AG08395 (cell line): ENCODE measurements at regions not wholly inside any gene's neighbourhood (a gene's known extent, or its start where the extent isn't known, plus 50 kb on each side); places are given as distances from the start of the nearest gene placed in this dataset.

Source experiments
- DNase-seq: peaks from one replicate; pipeline ENCODE4 v3.0.0; 2012; ENCODE audit warnings: mixed read lengths, low spot score

DNA sequence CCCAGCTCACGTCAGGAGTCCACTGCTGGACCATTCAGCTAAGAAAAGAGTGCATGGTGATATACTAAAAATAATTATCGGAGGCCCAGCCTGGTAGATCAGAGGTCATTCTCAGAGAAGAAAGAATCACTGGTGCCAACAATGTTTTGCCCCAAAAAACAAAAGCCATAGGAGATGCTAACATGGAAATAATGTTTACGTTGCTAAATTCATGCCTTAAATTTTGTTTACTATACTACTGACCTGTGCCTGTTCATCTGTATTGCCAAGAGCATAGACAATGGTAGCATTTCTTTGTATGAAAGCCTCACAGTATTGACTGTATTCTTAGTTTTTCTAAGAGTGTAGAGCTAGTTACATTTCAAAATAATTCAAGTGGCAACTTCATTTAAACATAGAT, 138.1 kb upstream of the GPR149 start:
- DNase-seq, result no peak

DNA sequence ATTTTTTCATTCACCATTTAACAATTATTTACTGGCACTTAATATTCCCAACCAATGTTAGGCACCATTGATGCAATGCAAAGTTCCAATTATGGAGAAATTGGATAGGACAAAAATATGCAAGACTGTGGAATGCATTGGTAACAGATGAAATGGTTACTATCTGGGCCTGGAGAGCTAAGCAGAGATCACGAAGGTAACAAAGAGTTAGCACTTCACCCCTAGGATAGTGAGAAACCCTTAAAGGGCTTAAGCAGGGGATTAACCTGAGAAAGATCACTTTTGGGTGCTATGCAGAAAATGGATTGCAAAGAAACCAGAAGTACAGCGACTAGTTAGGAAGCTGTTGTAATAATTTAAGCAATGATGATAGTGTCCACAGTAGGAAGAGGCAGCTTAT, 129.6 kb upstream of the GPR149 start:
- DNase-seq, result no peak

DNA sequence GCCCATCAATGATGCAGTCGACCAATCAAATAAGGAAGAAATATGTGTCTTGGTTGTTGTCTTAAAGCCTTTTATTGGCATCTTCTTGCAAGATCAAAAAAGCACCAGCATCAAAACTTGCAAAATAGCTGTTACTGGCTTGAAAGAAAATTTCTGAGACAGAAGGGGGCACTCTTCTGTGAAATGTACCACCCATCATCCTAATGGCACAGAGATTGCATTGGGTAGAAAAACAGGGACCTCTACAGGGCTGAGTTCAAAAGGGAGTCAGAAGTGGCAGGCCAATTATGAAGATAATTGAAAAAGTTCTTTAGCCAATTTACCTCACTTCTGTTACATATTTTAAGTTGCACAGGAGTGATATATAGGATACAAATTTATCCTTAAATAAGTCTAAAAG, 122.3 kb upstream of the GPR149 start:
- DNase-seq, result no peak

DNA sequence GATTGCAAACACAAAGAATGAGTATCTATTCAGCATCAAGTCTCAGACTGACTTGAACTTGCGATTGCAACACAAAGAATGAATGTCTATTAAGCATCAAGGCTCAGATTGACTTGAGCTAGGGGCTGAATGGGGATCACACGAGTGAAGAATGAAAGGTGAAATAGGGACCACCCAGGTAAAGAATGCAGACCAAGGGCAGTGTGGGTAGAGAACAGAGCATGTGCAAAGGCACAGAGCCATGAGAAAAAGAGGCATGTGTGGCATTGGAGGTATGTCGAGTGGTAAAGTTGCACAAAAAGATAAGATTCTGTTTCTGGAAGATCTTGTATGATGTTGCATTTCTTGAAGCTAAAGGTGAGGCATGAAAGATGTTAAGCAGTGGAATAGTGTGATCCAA, 119.4 kb upstream of the GPR149 start:
- DNase-seq, result no peak

DNA sequence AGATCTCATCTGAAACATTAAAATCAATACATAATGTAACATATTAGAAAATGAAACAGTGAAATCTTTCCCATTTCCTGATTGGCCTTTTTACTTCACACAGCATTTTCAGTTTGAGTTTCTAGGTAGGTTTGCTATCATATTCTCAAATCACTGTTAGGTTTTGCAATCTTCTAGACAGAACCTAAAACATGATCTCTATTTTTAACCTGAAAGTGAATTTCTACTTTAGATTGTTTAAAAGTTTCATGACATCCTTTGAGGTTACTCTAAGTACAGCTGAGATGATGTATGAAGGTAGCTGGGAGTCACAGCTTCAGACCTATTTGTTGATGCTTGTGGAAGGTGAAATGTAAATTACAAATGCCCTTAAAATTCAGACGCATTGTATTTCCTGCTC, 118.4 kb upstream of the GPR149 start:
- DNase-seq, result no peak

DNA sequence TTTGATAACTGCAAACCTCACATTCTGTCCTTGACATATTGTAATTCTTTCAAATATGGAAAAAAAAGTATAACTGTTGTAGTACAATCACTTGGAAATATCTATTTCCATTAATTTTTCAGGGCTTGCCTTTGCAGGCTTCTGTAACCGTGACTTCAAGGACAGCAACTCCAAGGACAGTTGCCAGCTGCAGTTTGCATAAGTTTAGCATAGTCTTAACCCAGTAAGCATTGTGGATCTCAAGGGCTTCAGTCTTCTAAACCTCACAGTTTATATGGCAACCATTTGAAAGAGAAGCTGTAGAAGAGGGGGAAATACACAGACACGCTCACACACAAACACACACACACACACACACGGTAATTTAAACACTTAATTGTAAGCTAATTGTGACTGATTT, 112.8 kb upstream of the GPR149 start:
- no peak for DNase-seq

DNA sequence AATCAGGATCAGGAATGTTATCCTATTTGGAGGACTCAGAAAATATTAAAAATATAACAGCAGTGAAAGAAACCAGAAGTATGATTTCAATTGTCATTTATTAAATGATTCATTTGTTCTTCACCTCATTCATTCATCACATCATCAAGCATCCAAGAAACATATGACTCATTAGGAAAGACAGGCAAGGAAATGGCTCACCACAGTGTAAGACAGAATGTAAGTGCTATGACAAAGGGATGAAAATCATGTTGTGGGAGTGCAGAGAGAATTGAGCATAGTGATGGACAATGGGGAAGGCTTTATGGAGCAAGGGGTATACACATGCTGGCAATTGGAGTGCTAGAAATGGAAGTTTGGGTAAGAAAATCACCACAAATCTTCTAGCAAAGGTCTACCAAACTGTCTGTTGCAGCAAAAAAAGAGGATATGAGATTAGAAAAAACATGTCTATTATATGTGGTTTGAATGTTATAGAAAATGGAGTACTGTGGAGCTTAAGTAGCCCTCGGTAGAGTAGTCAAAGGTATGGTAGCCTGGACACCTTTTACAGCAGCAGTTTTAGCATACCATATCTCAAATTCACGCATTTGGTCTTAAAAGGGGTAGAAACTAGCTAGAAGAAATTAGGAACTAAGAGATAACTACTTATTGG, 111.1 kb upstream of the GPR149 start:
- no peak for DNase-seq

DNA sequence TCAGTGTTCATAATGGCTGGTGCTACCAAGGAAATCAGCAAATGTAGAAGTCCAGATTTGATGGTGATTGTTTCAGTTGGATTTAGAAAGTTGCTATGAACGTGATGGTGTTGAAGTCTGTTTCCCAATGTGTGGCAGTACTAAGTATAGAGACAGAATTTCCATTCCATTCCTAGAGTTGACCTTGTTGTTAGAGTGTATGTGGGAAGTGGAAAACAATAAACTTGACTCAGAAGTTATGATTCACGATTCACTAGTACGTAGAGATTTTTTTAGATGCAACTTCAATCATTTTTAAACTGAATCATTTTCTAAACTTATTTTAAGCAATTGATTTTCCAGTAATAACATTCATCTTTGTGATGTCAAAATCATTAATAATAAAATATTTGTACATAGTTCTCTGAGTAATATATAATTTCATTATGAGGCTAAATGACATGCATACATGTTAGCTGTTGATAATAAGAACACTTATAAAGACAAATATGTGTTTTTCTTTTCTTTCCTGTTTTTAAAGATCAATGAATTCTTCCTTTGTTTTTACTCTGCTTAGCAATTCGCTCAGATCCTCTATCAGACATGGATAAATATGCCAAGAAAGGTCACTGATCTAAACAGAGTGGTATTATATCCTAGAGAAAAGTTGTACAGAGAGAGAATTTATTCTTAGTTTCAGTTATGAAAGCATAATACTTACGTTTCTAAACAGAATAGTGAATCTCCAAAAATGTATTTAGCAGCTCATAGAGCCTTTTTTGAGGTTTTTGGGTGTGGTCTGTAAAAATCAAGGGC, 108.8 kb upstream of the GPR149 start:
- no peak for DNase-seq

DNA sequence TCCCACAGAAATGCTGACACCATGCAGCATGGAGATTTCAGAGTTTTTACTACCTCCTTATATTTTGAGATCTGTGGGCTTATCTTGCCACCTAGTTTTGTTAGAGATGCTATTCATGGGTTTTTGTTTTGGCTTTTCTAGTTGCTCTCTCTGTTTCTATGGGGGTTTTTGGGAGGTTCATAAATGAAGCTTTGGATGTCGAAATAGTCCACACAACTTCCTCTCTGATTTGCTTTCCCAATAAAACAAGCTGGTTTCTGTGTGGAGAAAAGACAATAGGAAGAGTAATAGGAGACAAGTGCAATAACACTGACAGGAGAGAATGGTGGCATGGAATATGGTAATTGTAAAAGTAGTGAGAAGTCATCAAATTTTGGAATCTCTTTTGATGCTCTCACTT, 106.8 kb upstream of the GPR149 start:
- no peak for DNase-seq

DNA sequence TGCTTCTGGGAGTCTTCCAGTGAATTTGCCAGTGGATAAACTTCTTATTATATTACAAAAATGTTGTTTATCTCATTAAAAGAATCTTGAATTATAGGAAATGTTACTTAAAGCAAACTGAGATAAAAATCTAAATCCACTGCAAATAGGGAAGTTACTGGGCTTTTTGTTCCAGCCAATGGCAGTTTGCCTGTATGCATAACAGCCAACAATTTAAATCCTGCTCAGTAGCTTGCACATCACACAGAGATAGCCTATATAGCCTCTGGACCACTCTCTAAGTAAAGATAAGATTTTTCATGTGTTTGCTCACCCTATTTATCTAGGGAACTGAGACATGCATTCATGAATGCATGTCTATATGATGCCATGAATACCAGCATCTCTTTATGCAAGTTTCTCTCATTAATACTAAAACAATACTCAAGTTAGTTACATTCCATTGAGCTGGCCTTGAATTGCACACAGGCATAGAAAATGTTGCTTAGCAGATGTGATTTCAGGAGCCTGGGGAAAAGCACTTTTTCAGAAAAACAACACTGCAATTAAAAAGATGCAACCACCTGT, 92.1 kb upstream of the GPR149 start:
- no peak for DNase-seq

DNA sequence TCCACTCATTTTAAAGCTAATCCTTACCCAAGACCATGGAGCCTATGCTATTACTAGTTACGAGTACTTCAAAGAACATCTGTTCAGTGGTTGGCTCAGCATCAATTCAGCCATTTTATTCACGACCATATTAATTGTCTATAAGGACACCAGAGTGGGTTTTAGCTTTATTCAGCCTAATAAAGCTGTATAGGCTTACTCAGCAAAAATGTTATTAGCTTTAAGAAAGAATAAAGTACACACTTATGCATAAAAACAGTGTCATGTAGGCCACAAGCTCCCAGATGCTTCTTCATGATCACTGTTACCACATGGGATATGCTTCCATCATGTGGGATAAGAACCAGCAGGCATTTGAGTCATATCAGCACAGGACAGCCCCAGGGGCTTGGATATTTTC, 87.4 kb upstream of the GPR149 start:
- no peak for DNase-seq

DNA sequence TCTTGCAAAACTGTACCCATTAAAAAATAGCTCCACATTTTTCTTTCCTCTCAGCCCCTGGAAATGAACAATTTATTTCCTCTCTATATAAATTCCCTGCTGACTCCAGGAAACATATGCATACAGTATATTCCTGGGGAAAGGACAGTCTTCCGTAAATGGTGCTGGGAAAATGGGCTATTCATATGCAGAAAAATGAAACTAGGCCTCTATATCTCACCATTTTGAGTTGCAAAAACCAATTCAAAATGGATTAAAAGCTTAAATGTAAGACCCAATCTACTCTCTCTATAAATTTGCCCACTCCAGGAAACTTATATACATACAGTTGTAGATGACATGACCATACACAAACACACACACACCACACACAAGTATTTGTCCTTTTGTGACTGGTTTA, 85.9 kb upstream of the GPR149 start:
- no peak for DNase-seq

DNA sequence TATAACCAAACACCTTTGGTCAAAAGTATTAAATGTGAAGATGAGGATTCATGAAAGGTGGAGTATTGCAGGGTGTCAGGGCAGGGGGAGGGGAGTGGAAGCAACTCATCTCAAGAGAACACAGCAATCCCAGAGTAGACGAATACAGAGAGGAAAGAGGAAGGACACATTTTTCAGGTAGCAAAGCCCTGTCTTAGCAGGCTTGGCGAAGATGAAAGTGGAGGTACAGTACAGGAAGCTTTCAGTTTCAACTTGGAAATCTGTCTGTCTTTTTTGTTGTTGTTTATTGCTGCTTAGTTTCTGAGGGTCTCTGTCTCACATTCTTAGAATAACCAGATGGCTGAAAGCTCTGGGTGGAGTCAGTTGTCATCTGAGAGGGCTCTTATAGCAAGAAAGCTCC, 80.8 kb upstream of the GPR149 start:
- DNase-seq, result no peak

DNA sequence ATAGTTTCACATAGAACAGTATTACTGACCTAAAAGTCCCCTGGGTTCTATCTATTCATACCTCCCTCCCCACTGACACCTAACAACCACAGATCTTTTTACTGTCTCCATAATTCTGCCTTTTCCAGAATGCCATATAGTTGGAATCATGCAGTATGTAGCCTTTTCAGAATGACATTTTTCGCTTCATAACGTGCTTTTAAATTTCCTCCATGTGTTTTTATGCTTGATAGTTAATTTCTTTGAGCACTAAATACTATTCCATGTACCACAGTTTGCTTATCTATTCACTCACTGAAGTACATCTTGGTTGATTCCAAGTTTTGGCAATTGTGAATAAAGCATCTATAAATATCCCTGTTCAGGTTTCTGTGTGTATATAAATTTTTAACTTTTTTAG, 77.7 kb upstream of the GPR149 start:
- DNase-seq, result no peak

DNA sequence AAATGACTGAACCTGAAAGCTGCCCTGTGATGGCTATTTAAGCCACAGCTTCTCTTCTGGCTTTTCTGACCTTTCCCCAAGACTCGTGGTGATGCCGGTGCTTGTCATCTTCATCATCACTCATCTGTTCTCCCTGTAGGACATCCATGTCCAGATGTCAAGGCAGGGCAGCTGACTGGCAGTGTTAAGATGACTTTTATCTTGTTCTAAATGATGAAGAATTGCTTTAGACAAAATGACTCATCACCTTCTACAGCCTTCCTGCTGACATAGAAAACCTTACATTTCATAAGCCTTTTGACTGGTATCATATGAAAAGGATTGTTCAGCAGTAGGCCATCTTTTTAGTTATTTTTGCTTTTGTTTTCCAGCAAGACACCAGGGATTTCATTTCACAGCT, 67.0 kb upstream of the GPR149 start:
- no peak for DNase-seq

DNA sequence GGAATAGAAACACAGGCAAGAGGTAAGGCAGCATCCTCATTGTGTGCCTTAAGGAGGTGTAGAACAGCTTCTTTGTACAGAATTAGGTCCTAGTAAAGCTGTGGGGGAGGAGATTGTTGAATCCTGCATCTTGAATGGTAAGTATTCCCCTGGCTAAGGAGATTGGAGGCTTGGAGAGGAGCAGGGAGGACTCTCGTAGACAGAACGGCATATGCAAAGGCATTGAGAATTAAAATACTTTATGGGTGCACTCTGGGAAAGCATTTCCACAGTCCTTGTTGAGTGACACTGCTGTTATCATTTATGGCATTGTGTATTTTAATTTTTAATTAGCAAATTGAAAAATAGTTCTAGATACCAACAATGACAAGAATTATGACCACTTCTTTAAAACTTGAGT, 66.5 kb upstream of the GPR149 start:
- DNase-seq, result no peak

DNA sequence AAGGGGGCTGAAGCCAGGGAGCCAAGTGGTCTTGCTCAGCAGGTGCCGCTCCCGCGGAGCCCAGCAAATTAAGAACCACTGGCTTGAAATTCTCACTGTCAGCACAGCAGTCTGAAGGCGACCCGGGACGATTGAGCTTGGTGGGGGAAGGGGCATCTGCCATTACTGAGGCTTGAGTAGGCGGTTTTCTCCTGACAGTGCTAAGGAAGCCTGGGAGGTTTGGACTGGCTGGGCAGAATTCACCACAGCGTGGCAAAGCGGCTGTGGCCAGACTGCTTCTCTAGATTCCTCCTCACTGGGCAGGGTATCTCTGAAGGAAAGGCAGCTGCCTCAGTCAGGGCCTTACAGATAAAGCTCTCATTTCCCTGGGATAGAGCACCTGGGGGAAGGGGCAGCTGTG, 57.0 kb upstream of the GPR149 start:
- no peak for DNase-seq

DNA sequence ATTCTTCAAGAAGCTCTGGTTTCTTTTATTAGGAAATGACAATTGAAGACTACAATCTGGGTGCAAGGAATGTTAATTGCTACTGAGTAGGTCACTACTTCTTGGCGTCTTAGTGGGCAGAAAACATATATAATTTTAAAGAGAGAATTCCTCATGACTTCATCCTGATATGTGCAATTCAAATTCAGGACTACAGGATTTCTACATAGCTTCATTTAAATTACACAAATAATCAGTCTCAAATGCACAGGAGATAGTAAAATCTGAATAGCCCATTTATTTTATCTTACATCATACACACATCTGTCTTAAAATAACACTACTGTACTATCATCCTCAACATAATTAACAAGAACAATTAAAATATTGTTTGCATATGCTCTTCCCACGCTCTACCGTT, 52.5 kb upstream of the GPR149 start:
- no peak for DNase-seq

DNA sequence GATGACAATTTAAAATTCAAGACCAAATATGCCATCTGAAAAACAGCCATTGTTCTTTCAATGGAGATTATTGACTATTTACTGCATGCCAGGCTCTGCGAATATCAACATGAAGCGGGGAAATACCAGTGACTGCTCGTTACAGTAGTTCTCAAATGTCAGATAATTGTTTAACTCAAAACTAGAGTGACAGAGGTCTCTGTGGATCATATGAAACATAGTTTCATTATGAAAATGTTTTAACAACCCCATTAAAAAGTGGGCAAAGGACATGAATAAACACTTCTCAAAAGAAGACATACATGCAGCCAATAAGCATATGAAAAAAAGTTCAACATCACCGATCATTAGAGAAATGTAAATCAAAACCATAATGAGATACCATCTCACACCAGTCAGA, 50.0 kb upstream of the GPR149 start:
- no peak for DNase-seq
